H9 (cell line): ENCODE measurements at regions not wholly inside any gene's neighbourhood (a gene's known extent, or its start where the extent isn't known, plus 50 kb on each side); places are given as distances from the start of the nearest gene placed in this dataset.

Source experiments
- DNase-seq: peaks from one replicate; pipeline ENCODE4 v3.0.0-alpha.2; 2017
- H2AFZ ChIP-seq: one replicate; pipeline ENCODE4 v1.6.1; 2013; ENCODE audit warnings: mild to moderate bottlenecking, low read length, control low read depth, moderate library complexity
- H2AK5ac ChIP-seq: 2 replicates; pipeline ENCODE4 v1.6.1; 2013; ENCODE audit warnings: low read length, control low read depth, mixed read lengths; ENCODE audit not compliant: insufficient read length
- H2BK120ac ChIP-seq: one replicate; pipeline ENCODE4 v1.6.1; 2013; ENCODE audit warnings: low read depth, mild to moderate bottlenecking, low read length, control low read depth, inconsistent platforms; ENCODE audit not compliant: poor library complexity, severe bottlenecking
- H2BK12ac ChIP-seq: 2 replicates; pipeline ENCODE4 v1.6.1; 2013; ENCODE audit warnings: low read length, control low read depth, mixed read lengths, low read depth; ENCODE audit not compliant: insufficient read length
- H2BK15ac ChIP-seq: 2 replicates; pipeline ENCODE4 v1.6.1; 2013; ENCODE audit warnings: low read depth, low read length, control low read depth
- H2BK20ac ChIP-seq: one replicate; pipeline ENCODE4 v1.6.1; 2013; ENCODE audit warnings: low read depth, mild to moderate bottlenecking, low read length, control low read depth, inconsistent platforms; ENCODE audit not compliant: poor library complexity, severe bottlenecking
- H2BK5ac ChIP-seq: 2 replicates; pipeline ENCODE4 v1.6.1; 2013; ENCODE audit warnings: low read length, control low read depth, mixed read lengths; ENCODE audit not compliant: insufficient read length
- H3K14ac ChIP-seq: 2 replicates; pipeline ENCODE4 v1.6.1; 2013; ENCODE audit warnings: low read length, control low read depth; ENCODE audit not compliant: insufficient read depth
- H3K18ac ChIP-seq: 2 replicates; pipeline ENCODE4 v1.6.1; 2013; ENCODE audit warnings: low read depth, mild to moderate bottlenecking, mixed read lengths, low read length, control low read depth; ENCODE audit not compliant: insufficient read length
- H3K23ac ChIP-seq: 2 replicates; pipeline ENCODE4 v1.6.1; 2013; ENCODE audit warnings: low read length, control low read depth, mixed read lengths, low read depth; ENCODE audit not compliant: insufficient read length
- H3K23me2 ChIP-seq: 2 replicates; pipeline ENCODE4 v1.6.1; 2013; ENCODE audit warnings: low read depth, mild to moderate bottlenecking, mixed read lengths, low read length, control low read depth; ENCODE audit not compliant: insufficient read length, poor library complexity, severe bottlenecking
- H3K27ac ChIP-seq: 2 replicates; pipeline ENCODE4 v1.5.1; 2013; ENCODE audit warnings: low read length, control low read depth, mixed read lengths, low read depth; ENCODE audit not compliant: insufficient read length
- H3K27me3 ChIP-seq: 2 replicates; pipeline ENCODE4 v1.6.1; 2013; ENCODE audit warnings: low read length, control low read depth, inconsistent platforms; ENCODE audit not compliant: insufficient read depth
- H3K4ac ChIP-seq: 2 replicates; pipeline ENCODE4 v1.6.1; 2013; ENCODE audit warnings: low read depth, mild to moderate bottlenecking, control low read depth, inconsistent platforms, low read length, moderate library complexity
- H3K4me1 ChIP-seq: 2 replicates; pipeline ENCODE4 v1.6.1; 2013; ENCODE audit warnings: low read length, control low read depth, inconsistent platforms; ENCODE audit not compliant: insufficient read depth
- H3K4me2 ChIP-seq: 2 replicates; pipeline ENCODE4 v1.6.1; 2013; ENCODE audit warnings: low read length, control low read depth, mixed read lengths; ENCODE audit not compliant: insufficient read length, insufficient read depth
- H3K56ac ChIP-seq: 2 replicates; pipeline ENCODE4 v1.6.1; 2013; ENCODE audit warnings: low read depth, mild to moderate bottlenecking, mixed read lengths, low read length, control low read depth; ENCODE audit not compliant: insufficient read length
- H3K79me1 ChIP-seq: 2 replicates; pipeline ENCODE4 v1.6.1; 2013; ENCODE audit warnings: low read depth, mild to moderate bottlenecking, moderate library complexity, low read length, control low read depth, inconsistent platforms; ENCODE audit not compliant: insufficient read depth, poor library complexity, severe bottlenecking
- H3K79me2 ChIP-seq: 2 replicates; pipeline ENCODE4 v1.6.1; 2013; ENCODE audit warnings: low read length, control low read depth, inconsistent platforms; ENCODE audit not compliant: insufficient read depth
- H3K9ac ChIP-seq: 2 replicates; pipeline ENCODE4 v1.6.1; 2013; ENCODE audit warnings: low read length, control low read depth, mixed read lengths; ENCODE audit not compliant: insufficient read length; ENCODE audit errors: extremely low read depth
- H3K9me3 ChIP-seq: one replicate; pipeline ENCODE4 v1.6.1; 2013; ENCODE audit warnings: low read depth, low read length, inconsistent platforms; ENCODE audit not compliant: control insufficient read depth
- H3T11ph ChIP-seq: one replicate; pipeline ENCODE4 v1.6.1; 2013; ENCODE audit warnings: mild to moderate bottlenecking, low read length, control low read depth, inconsistent platforms
- H4K20me1 ChIP-seq: one replicate; pipeline ENCODE4 v1.6.1; 2013; ENCODE audit not compliant: control insufficient read depth, insufficient read length, insufficient read depth
- H4K5ac ChIP-seq: 2 replicates; pipeline ENCODE4 v1.6.1; 2013; ENCODE audit warnings: low read depth, mild to moderate bottlenecking, mixed read lengths, low read length, control low read depth; ENCODE audit not compliant: insufficient read length
- H4K8ac ChIP-seq: replicated peaks from 2 replicates; pipeline ENCODE4 v1.6.1; 2013; ENCODE audit warnings: low read length, control low read depth, mixed read lengths, low read depth; ENCODE audit not compliant: insufficient read length
- H4K91ac ChIP-seq: 2 replicates; pipeline ENCODE4 v1.6.1; 2013; ENCODE audit warnings: low read depth, mild to moderate bottlenecking, moderate library complexity, mixed read lengths, low read length, control low read depth; ENCODE audit not compliant: insufficient read length
- H3K27ac Mint-ChIP-seq, 3 experiments: 2 replicates in 2 of 3; 3 replicates in 1 of 3; pipeline ENCODE4 v1.8.0; 2020 to 2021; ENCODE audit warnings: mixed read lengths in 3 of 3, mild to moderate bottlenecking in 1 of 3, moderate library complexity in 1 of 3
- H3K27me3 Mint-ChIP-seq: 2 replicates; pipeline ENCODE4 v1.8.0; 2021; ENCODE audit warnings: low read depth, mild to moderate bottlenecking, moderate library complexity, mixed read lengths
- H3K36me3 Mint-ChIP-seq, 3 experiments: 2 replicates in 2 of 3; 3 replicates in 1 of 3; pipeline ENCODE4 v1.8.0; 2020 to 2021; ENCODE audit warnings: low read depth in 3 of 3, mixed read lengths in 3 of 3; ENCODE audit not compliant: insufficient read depth in 1 of 3
- H3K4me1 Mint-ChIP-seq, 2 experiments: 2 replicates each; pipeline ENCODE4 v1.8.0; 2020; ENCODE audit warnings: mixed read lengths in 2 of 2
- H3K4me3 Mint-ChIP-seq, 2 experiments: 2 replicates in 1 of 2; 3 replicates in 1 of 2; pipeline ENCODE4 v1.8.0; 2020 to 2021; ENCODE audit warnings: mild to moderate bottlenecking in 2 of 2, mixed read lengths in 2 of 2, moderate library complexity in 1 of 2
- H3K9me3 Mint-ChIP-seq, 2 experiments: 2 replicates in 1 of 2; 3 replicates in 1 of 2; pipeline ENCODE4 v1.8.0; 2020; ENCODE audit warnings: mild to moderate bottlenecking in 2 of 2, mixed read lengths in 2 of 2, moderate library complexity in 1 of 2
- WGBS: extraction: QIAGEN DNeasy Blood & Tissue Kit; methylation state at CpG from one replicate; pipeline ENCODE4 v1.1.7; 2013; ENCODE audit warnings: missing lambda C conversion rate, low lambda C conversion rate, mixed read lengths; ENCODE audit not compliant: insufficient read length; ENCODE audit errors: extremely low coverage; 5-methylcytosine and 5-hydroxymethylcytosine counted together
- TF ChIP-seq, protein P1 (sequence below): fragments of 200-600 bp; sonication (generic); conservative IDR thresholded peaks from 3 replicates; pipeline ENCODE4 v1.8.0; 2021; ENCODE audit warnings: antibody characterized with exemption, mild to moderate bottlenecking

DNA sequence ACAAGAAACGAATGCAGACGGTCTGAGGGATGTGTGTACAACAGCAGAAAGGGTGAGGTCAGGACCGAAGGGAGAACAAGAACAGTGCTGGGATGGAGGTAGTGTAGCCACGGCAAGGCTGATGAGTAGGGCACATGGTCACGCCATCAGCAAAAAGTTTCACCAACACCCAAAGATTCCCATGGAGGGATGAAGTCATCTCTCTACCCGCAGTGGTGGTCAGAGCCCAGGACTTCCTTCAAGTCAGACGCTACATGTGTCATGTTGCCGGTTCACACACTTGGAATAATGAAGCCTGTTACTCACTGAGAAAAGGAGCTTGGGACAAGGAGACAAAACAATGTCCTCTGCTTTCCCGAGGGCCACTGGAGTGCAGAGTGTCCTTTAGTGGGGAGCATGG, 79.7 kb downstream of the SALL1 start:
- no peaks in the 10 kb centered on the region for H3K9me3 Mint-ChIP-seq

More for the DNA sequence above, 79.7 kb downstream of the SALL1 start:
- no peak overlapping the region for H3T11ph ChIP-seq
- H2BK120ac ChIP-seq = no peak overlapping the region
- H3K9me3 ChIP-seq = no peaks in the 10 kb centered on the region
- H2BK5ac ChIP-seq = no peak overlapping the region
- WGBS = no CpG with 5 or more reads among the region's 9 CpGs
- no peak overlapping the region for H3K56ac ChIP-seq
- H4K8ac ChIP-seq = no peak overlapping the region
- no peak overlapping the region for H2AK5ac ChIP-seq
- H3K36me3 Mint-ChIP-seq = no peaks in the 10 kb centered on the region
- no peak overlapping the region for H2BK12ac ChIP-seq
- no peak overlapping the region for H3K4ac ChIP-seq
- peaks cover 8% of the 10 kb centered on the region for H3K27me3 Mint-ChIP-seq
- H3K4me3 Mint-ChIP-seq = no peak overlapping the region
- no peaks in the 10 kb centered on the region for H3K79me1 ChIP-seq
- H3K4me1 Mint-ChIP-seq = peaks cover 0 to 4% of the 10 kb centered on the region in 2 experiments; a peak in 1 of 4 replicates
- no peak overlapping the region for H3K18ac ChIP-seq
- DNase-seq = no peak
- no peaks in the 10 kb centered on the region for H3K79me2 ChIP-seq
- no peaks in the 10 kb centered on the region for H3K23me2 ChIP-seq
- no peak overlapping the region for H3K27ac Mint-ChIP-seq
- no peak overlapping the region for H3K9ac ChIP-seq
- H2AFZ ChIP-seq = no peak overlapping the region
- H3K27ac ChIP-seq = no peak overlapping the region
- no peak overlapping the region for H4K5ac ChIP-seq
- no peaks in the 10 kb centered on the region for H3K4me1 ChIP-seq
- no peak overlapping the region for H4K91ac ChIP-seq
- no peak overlapping the region for H3K23ac ChIP-seq
- H3K4me2 ChIP-seq = no peak overlapping the region
- TF ChIP-seq, protein P1, sequence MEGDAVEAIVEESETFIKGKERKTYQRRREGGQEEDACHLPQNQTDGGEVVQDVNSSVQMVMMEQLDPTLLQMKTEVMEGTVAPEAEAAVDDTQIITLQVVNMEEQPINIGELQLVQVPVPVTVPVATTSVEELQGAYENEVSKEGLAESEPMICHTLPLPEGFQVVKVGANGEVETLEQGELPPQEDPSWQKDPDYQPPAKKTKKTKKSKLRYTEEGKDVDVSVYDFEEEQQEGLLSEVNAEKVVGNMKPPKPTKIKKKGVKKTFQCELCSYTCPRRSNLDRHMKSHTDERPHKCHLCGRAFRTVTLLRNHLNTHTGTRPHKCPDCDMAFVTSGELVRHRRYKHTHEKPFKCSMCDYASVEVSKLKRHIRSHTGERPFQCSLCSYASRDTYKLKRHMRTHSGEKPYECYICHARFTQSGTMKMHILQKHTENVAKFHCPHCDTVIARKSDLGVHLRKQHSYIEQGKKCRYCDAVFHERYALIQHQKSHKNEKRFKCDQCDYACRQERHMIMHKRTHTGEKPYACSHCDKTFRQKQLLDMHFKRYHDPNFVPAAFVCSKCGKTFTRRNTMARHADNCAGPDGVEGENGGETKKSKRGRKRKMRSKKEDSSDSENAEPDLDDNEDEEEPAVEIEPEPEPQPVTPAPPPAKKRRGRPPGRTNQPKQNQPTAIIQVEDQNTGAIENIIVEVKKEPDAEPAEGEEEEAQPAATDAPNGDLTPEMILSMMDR = no peak
- H3K14ac ChIP-seq = no peak overlapping the region; the same call in 1 of the 2 replicates
- no peak overlapping the region for H2BK15ac ChIP-seq
- no peak overlapping the region for H2BK20ac ChIP-seq
- H4K20me1 ChIP-seq = no peaks in the 10 kb centered on the region
- no peaks in the 10 kb centered on the region; the same call in 1 of the 2 replicates for H3K27me3 ChIP-seq
